GM13977 (cell line): ENCODE measurements at regions not wholly inside any gene's neighbourhood (a gene's known extent, or its start where the extent isn't known, plus 50 kb on each side); places are given as distances from the start of the nearest gene placed in this dataset.

Experiments
- DNase-seq: peaks from one replicate; pipeline ENCODE4 v3.0.0; 2012; ENCODE audit warnings: low spot score
- in situ Hi-C: fragments of 300-500 bp; cut with MboI; formaldehyde crosslinking; loops from one replicate; pipeline ENCODE4 v1.12.0; 2022; ENCODE audit warnings: low sequenced_read_pairs, low pct_unique_long_range_greater_than_20kb, mixed read lengths, inconsistent platforms; ENCODE audit not compliant: unreplicated experiment
- TF ChIP-seq, protein P1 (sequence below): IDR thresholded peaks from 2 replicates; pipeline ENCODE4 v1.5.1; 2012; ENCODE audit warnings: mild to moderate bottlenecking, control low read depth; ENCODE audit not compliant: insufficient read depth; ENCODE audit errors: extremely low read depth, missing control alignments

DNA sequence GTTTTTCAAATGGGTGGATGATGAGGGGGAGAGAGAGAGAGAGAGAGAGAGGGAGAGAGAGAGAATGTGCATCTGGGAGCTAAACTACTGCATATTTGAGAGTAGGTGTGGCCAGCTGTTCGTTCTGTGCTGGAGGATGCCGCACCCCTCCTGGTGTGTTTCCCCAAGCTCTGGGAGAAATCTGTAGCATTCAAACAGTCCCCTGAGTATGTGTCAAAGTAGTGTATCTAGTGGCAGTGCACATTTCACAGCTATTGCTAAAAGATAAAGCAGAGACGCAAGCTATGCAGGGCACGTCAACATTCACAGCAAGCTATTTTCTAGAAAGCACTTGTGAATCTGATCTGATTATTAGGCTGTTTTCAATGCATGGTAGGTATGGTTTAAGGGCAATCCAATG is 83.5 kb upstream of the LIMCH1 start:
- TF ChIP-seq, protein P1, sequence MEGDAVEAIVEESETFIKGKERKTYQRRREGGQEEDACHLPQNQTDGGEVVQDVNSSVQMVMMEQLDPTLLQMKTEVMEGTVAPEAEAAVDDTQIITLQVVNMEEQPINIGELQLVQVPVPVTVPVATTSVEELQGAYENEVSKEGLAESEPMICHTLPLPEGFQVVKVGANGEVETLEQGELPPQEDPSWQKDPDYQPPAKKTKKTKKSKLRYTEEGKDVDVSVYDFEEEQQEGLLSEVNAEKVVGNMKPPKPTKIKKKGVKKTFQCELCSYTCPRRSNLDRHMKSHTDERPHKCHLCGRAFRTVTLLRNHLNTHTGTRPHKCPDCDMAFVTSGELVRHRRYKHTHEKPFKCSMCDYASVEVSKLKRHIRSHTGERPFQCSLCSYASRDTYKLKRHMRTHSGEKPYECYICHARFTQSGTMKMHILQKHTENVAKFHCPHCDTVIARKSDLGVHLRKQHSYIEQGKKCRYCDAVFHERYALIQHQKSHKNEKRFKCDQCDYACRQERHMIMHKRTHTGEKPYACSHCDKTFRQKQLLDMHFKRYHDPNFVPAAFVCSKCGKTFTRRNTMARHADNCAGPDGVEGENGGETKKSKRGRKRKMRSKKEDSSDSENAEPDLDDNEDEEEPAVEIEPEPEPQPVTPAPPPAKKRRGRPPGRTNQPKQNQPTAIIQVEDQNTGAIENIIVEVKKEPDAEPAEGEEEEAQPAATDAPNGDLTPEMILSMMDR: no peak
- in situ Hi-C loops: no loop called here
- DNase-seq: no peak

DNA sequence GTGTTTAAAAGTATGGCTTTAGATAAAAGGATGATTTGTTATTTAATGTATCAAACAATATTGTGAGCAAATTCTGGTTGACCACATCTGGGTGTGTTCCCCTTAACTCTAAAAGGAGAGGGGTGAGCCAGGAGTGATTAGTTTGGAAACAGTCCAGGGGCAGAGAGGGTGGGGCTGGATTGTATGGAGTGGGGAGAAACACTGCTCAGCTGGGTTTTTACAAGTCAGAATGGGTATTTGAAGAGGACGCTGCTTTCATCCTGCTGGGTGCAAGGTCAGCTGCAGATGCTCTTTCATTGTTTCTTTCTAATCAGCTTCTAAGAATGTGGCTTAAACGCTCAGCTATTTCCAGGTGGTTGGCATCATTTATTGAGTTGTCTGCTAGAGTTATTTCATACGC is 82.8 kb upstream of the LIMCH1 start:
- no peak for DNase-seq
- in situ Hi-C loops: no loop called here
- TF ChIP-seq, protein P1: no peak

DNA sequence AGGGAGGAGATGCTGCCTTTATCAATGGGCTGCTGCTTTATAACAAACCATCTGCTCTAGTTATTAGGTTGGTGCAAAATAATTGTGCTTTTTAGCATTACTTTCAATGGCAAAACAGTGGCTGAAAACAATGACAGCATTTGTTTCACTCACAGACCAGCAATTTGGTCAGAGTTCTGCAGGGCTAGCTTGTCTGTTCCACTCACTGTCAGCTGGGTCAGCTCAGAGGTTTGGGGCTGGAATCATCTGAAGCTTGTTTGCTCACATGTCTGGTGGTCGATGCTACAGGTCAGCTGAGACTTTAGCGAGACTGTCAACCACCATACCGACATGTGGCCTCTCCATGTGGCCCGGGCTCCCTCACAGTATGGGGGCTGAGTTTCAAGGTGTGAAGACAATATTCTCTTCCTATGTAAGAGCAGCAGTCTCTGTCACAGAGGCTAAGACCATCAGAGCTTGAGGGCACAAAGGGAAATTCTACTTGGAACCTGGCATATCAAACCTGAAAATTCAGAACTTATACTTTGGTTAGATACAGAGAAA is 81.3 kb upstream of the LIMCH1 start:
- DNase-seq: no peak
- in situ Hi-C loops: no loop called here
- TF ChIP-seq, protein P1: no peak

DNA sequence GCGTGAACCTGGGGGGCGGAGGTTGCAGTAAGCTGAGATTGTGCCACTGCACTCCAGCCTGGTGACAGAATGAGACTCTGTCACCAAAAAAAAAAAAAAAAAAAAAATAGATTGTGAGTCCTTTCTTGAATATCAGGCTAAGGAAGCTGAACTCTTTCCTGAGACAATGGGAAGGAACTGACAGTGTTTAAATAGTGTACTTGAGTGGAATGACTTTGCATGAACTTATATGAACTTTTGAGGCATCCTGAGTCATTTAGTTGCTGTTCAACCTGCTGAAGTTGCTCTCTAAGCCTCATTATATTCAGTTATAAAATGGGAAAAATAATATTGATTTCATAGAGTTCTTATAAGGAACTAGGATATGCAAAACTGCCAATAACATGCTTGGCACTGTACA is 79.3 kb upstream of the LIMCH1 start:
- no peak for DNase-seq
- in situ Hi-C loops: no loop called here
- TF ChIP-seq, protein P1: no peak

DNA sequence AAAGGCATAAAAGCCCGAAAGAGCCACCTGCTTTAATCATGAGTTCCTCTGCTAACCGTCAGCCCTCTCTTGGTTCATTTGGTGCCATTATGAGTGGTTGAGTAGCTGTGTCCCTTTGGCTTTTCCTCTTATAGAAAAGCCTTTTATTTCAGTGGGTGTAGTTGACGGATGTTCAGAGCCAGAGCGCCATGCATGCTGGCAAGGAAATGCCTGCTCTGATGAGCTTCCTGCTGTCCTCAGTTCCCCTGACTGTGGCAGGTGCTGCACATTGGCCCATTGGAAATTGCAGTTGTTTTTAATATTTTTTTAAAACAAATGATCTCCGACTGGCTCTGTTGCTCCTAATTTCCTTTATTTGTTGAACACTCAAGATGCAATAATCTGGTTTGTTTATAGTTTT is 77.3 kb upstream of the LIMCH1 start:
- DNase-seq: no peak
- in situ Hi-C loops: no loop called here
- TF ChIP-seq, protein P1: no peak

DNA sequence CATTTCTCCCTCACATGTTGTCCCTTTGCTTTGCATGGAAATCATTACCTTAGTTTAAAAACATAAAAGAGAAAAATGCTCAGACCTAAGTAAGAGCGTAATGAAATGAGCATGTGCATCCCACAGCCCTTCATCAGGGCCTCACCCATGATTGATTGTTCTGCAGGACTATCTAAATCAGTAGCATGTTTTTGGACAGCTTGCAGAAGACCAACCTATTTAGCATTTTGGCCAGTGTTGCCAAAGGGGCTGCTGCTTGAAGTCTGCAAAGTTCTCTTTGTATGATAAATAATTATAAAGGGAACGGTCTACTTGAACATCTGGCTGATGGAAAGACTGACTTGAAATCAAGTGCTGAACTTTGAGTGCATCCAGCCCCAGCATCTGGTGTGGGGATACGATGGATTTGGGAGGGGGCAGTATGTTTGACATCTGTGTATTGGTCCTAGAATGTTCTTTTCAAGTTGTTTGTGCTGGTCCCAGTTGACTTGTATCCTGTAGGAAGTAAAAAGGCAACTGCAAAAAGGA is 76.1 kb upstream of the LIMCH1 start:
- DNase-seq: no peak
- in situ Hi-C loops: no loop called here
- TF ChIP-seq, protein P1: no peak
